ENCODE measurements at regions not wholly inside any gene's neighbourhood (a gene's known extent, or its start where the extent isn't known, plus 50 kb on each side); places are given as distances from the start of the nearest gene placed in this dataset.
A peak's percentile ranks its signal among the peaks of the same experiment; 100 is the strongest.

DNA sequence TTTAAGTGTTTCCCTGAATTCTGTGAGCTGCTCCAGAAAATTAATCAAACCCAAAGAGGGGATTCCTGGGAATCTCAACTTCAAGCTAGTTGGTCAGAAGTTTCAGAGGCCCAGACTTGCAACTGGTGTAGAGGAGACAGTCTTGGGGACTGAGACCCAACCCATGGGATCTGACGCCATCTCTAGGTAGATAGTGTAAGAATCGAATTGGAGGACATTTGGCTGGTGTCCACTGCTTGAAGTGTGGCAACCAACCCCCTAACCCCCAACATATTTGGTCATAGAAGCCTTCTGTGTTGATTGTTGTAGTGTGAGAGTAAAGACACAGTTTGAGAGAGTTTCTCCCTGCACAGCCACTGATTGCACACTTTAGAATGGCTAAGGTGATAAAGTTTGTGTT is 103.5 kb upstream of the CARMIL1 start:
- H3K4me1 ChIP-seq: peaks cover 52% of the 10 kb centered on the region
- no peaks in the 10 kb centered on the region for H3K9me3 ChIP-seq
- no peak overlapping the region for H3K4me3 ChIP-seq
- no peak for DNase-seq (ENCODE audit: low spot score in 2 of 2)
- H3K27ac ChIP-seq: peak overlapping the region; percentile 32
- no peaks in the 10 kb centered on the region for H3K36me3 ChIP-seq
- H3K27me3 ChIP-seq: no peaks in the 10 kb centered on the region
- 79% methylated on average over 2 of the region's 2 CpGs for WGBS
- TF ChIP-seq, protein P1, sequence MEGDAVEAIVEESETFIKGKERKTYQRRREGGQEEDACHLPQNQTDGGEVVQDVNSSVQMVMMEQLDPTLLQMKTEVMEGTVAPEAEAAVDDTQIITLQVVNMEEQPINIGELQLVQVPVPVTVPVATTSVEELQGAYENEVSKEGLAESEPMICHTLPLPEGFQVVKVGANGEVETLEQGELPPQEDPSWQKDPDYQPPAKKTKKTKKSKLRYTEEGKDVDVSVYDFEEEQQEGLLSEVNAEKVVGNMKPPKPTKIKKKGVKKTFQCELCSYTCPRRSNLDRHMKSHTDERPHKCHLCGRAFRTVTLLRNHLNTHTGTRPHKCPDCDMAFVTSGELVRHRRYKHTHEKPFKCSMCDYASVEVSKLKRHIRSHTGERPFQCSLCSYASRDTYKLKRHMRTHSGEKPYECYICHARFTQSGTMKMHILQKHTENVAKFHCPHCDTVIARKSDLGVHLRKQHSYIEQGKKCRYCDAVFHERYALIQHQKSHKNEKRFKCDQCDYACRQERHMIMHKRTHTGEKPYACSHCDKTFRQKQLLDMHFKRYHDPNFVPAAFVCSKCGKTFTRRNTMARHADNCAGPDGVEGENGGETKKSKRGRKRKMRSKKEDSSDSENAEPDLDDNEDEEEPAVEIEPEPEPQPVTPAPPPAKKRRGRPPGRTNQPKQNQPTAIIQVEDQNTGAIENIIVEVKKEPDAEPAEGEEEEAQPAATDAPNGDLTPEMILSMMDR (IDR thresholded peaks at IDR 0.05): no peak
- TF ChIP-seq EP300 (IDR thresholded peaks at IDR 0.05): no peak
- TF ChIP-seq POLR2A (IDR thresholded peaks at IDR 0.05): no peak
- TF ChIP-seq POLR2AphosphoS5 (IDR thresholded peaks at IDR 0.05): no peak

DNA sequence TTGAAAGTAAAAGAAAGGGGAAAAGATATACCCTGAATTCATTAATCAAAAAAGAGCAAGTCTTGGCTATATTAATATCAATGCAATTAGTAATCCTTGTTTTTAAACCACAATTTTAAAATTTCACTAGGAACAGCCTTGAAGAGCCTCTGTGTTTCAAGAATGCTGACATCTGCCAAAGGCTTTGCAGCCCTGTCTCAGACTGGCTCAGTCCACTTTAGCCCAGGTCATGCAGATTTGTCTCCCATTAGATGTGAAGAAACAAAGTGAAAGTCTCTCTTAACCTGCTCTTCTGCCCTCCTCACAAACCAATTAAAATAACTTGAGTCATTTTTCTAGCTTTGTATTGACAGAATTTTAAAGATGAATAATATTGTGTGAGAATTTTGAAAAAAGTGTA is 102.7 kb upstream of the CARMIL1 start:
- H3K36me3 ChIP-seq: no peaks in the 10 kb centered on the region
- TF ChIP-seq EP300 (IDR thresholded peaks at IDR 0.05) (no peak), POLR2AphosphoS5 (IDR thresholded peaks at IDR 0.05) (no peak), POLR2A (IDR thresholded peaks at IDR 0.05) (no peak)
- TF ChIP-seq, protein P1 (IDR thresholded peaks at IDR 0.05): no peak
- H3K27ac ChIP-seq: no peak overlapping the region
- no peaks in the 10 kb centered on the region for H3K9me3 ChIP-seq
- H3K4me3 ChIP-seq: no peak overlapping the region
- H3K27me3 ChIP-seq: no peaks in the 10 kb centered on the region
- DNase-seq (ENCODE audit: low spot score in 2 of 2): no peak
- H3K4me1 ChIP-seq: peaks cover 45% of the 10 kb centered on the region

DNA sequence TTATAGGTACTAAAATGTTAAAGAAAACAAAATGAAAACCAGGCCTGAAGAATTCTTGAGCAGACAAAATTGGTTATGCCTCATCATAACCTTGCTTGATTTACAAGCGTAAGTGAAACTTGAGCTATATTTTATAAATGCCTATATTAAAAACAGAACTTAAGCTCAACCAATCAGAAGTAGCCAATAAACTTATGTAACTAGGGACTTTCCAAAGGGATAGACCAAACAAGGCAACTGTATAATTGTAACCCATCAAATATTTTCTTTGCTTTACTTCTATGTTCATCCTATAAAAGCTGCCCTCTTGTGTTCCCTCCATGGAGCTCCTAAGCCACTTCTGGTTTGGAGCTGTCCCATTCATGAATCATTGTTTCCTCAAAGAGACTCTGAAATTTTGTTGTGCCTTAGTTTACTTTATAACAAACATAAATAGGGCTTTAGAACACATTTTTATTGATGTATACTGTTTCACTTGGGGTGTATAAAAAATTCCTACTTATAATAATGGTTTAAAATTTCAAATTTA is 101.6 kb upstream of the CARMIL1 start:
- no peak overlapping the region for H3K4me3 ChIP-seq
- 94% methylated on average over 1 of the region's 1 CpG for WGBS
- no peak for DNase-seq (ENCODE audit: low spot score in 2 of 2)
- TF ChIP-seq, protein P1 (IDR thresholded peaks at IDR 0.05): no peak
- TF ChIP-seq EP300 (IDR thresholded peaks at IDR 0.05) (no peak), POLR2AphosphoS5 (IDR thresholded peaks at IDR 0.05) (no peak), POLR2A (IDR thresholded peaks at IDR 0.05) (no peak)
- H3K36me3 ChIP-seq: no peaks in the 10 kb centered on the region
- no peak overlapping the region for H3K27ac ChIP-seq
- peaks cover 35% of the 10 kb centered on the region for H3K4me1 ChIP-seq
- no peaks in the 10 kb centered on the region for H3K9me3 ChIP-seq
- H3K27me3 ChIP-seq: no peaks in the 10 kb centered on the region

DNA sequence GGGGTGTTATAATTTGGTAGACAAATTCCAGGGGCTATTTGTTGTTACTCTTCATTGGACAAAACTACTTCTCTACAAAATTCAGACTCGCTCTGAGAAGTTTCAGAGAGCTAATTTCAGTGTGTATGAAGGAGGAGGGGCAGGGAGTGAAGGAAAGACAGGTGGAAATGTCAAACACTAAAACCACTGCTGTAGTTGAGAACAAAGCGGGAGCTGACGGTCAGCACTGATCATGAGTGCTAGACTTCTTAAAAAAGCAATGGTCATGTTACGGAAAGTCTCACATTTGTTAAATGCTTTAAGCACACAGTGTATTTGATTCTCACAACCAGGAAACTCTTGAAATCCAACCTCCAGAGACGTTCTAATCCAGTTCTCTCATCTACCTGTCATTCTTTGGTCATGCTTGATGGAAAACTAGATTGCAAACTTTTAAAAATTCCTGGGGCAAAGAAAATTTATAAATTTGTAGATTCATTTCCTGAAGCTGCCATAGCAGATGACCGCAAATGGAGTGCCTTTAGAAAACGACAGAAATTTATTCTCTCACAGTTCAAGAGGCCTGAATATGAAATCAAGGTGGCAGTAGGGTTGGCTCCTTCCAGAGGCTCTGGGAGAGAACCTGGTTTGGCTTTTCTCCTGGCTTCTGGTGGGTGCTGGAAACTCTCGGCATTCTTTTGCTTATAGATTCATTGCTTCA is 100.7 kb upstream of the CARMIL1 start:
- Histone ChIP-seq H3K36me3 (no peaks in the 10 kb centered on the region), H3K27ac (no peak overlapping the region), H3K9me3 (no peaks in the 10 kb centered on the region), H3K4me1 (peaks cover 27% of the 10 kb centered on the region), H3K4me3 (no peak overlapping the region), H3K27me3 (no peaks in the 10 kb centered on the region)
- no peak for TF ChIP-seq POLR2A (IDR thresholded peaks at IDR 0.05)
- TF ChIP-seq, protein P1 (IDR thresholded peaks at IDR 0.05): no peak
- no peak for TF ChIP-seq EP300 (IDR thresholded peaks at IDR 0.05)
- no peak for TF ChIP-seq POLR2AphosphoS5 (IDR thresholded peaks at IDR 0.05)
- WGBS: 82% methylated on average over 8 of the region's 8 CpGs
- DNase-seq (ENCODE audit: low spot score in 2 of 2): no peak

DNA sequence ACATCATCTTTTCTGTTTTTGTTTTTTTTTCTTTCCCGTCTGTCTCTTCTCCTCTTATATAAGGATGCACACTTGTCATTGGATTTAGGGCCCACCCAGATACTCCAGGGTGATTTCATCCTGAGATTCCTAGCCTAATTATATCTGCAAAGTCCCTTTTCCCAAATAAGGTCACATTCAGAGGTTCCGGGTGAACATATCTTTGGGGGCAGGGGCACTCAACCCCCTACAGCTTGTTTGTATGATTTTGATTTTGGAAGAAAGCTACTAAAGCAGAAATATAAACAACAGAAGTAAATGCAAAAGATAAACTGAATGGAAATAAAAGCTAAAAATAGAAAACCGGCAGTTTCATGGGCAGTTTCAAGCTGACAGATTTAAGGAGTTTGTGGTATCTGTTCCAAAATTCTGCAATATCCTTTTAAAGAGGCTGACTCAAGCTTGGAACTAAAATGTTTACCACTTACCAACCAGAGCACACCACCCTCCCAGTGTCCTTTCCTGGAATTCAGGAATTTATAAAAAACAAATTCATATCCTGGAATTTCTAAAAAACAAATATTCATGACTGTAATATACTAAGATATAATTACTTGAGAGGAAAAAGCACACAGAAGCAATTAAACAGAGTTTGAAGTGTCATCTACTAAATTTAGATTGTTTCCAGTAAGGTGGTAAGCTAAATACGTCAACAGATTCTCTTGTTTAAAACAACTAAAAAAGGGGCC is 100.0 kb upstream of the CARMIL1 start:
- TF ChIP-seq POLR2AphosphoS5 (IDR thresholded peaks at IDR 0.05): no peak
- no peak for TF ChIP-seq POLR2A (IDR thresholded peaks at IDR 0.05)
- TF ChIP-seq EP300 (IDR thresholded peaks at IDR 0.05): no peak
- TF ChIP-seq, protein P1 (IDR thresholded peaks at IDR 0.05): no peak
- H3K27me3 ChIP-seq: no peaks in the 10 kb centered on the region
- WGBS: 54% methylated on average over 4 of the region's 4 CpGs
- H3K4me3 ChIP-seq: no peak overlapping the region
- no peaks in the 10 kb centered on the region for H3K36me3 ChIP-seq
- DNase-seq (ENCODE audit: low spot score in 2 of 2): no peak
- no peaks in the 10 kb centered on the region for H3K9me3 ChIP-seq
- peaks cover 20% of the 10 kb centered on the region for H3K4me1 ChIP-seq
- peak overlapping the region; percentile 20 for H3K27ac ChIP-seq
